IMR-90 (cell line): ENCODE measurements at regions not wholly inside any gene's neighbourhood (a gene's known extent, or its start where the extent isn't known, plus 50 kb on each side); places are given as distances from the start of the nearest gene placed in this dataset.

Experiments used
- ATAC-seq: fragments of 200-7000 bp; cut with Tn5 transposase; 2 replicates; pipeline ENCODE4 v1.9.1; 2020; ENCODE audit warnings: low read depth, mild to moderate bottlenecking, moderate library complexity
- BruUV-seq: library from RNA; stranded (reverse); fragments of 400-500 nt; replicated peaks from 2 replicates; lab custom pipeline; 2021; lab: Mats Ljungman, UMichigan
- CTCF ChIA-PET: fragments of 300-600 bp; formaldehyde crosslinking; extraction: SDS; loops from one replicate; lab custom pipeline; 2021; ENCODE audit warnings: antibody characterized with exemption; lab: Yijun Ruan, JAX
- POLR2A ChIA-PET: fragments of 300-600 bp; sonication (Branson Sonifier 250); formaldehyde crosslinking; loops from one replicate; lab custom pipeline; 2022; ENCODE audit warnings: antibody characterized with exemption; ENCODE audit not compliant: unreplicated experiment; lab: Charles Lee
- DNase-seq: peaks from one replicate; pipeline ENCODE4 v3.0.0; 2013
- H2AFZ ChIP-seq: replicated peaks from 2 replicates; pipeline ENCODE3; 2013; ENCODE audit warnings: low read length, mild to moderate bottlenecking; ENCODE audit not compliant: poor library complexity
- H2AK5ac ChIP-seq: 2 replicates; pipeline ENCODE4 v1.6.1; 2013; ENCODE audit warnings: low read depth, low read length, inconsistent platforms
- H2AK9ac ChIP-seq: replicated peaks from 2 replicates; pipeline ENCODE3; 2013; ENCODE audit warnings: mild to moderate bottlenecking, low read depth, low read length, moderate library complexity; ENCODE audit not compliant: poor library complexity
- H2BK120ac ChIP-seq: 2 replicates; pipeline ENCODE4 v1.6.1; 2013; ENCODE audit warnings: low read depth, low read length, inconsistent platforms
- H2BK15ac ChIP-seq: 3 replicates; pipeline ENCODE4 v1.6.1; 2013; ENCODE audit warnings: low read depth, low read length, inconsistent platforms
- H2BK20ac ChIP-seq: 2 replicates; pipeline ENCODE4 v1.6.1; 2013; ENCODE audit warnings: low read depth, mild to moderate bottlenecking, inconsistent platforms, low read length, moderate library complexity
- H2BK5ac ChIP-seq: 2 replicates; pipeline ENCODE4 v1.6.1; 2013; ENCODE audit warnings: mild to moderate bottlenecking, low read depth, low read length, inconsistent platforms; ENCODE audit not compliant: poor library complexity, severe bottlenecking
- H3K14ac ChIP-seq: replicated peaks from 2 replicates; pipeline ENCODE4 v1.6.1; 2013; ENCODE audit warnings: low read depth, low read length, inconsistent platforms
- H3K18ac ChIP-seq: 2 replicates; pipeline ENCODE4 v1.6.1; 2013; ENCODE audit warnings: low read depth, low read length, control low read depth
- H3K23ac ChIP-seq: 2 replicates; pipeline ENCODE4 v1.6.1; 2013; ENCODE audit warnings: low read depth, low read length, inconsistent platforms
- H3K27ac ChIP-seq: 2 replicates; pipeline ENCODE4 v1.5.1; 2013; ENCODE audit warnings: mild to moderate bottlenecking, control low read depth, low read length; ENCODE audit not compliant: insufficient read depth
- H3K27me3 ChIP-seq: 2 replicates; pipeline ENCODE4 v1.6.1; 2013; ENCODE audit warnings: low read length; ENCODE audit not compliant: control insufficient read depth, insufficient read depth
- H3K36me3 ChIP-seq: 2 replicates; pipeline ENCODE4 v1.6.1; 2013; ENCODE audit warnings: low read length, mixed read lengths; ENCODE audit not compliant: control insufficient read depth, insufficient read depth
- H3K4ac ChIP-seq: 2 replicates; pipeline ENCODE4 v1.6.1; 2013; ENCODE audit warnings: low read depth, low read length, inconsistent platforms
- H3K4me1 ChIP-seq: 2 replicates; pipeline ENCODE4 v1.6.1; 2013; ENCODE audit warnings: low read length, mixed read lengths; ENCODE audit not compliant: control insufficient read depth, insufficient read depth
- H3K4me2 ChIP-seq: 2 replicates; pipeline ENCODE4 v1.6.1; 2013; ENCODE audit warnings: low read depth, mild to moderate bottlenecking, control low read depth, low read length, moderate library complexity
- H3K4me3 ChIP-seq: 2 replicates; pipeline ENCODE4 v1.5.1; 2013; ENCODE audit warnings: low read depth, mild to moderate bottlenecking, control low read depth, low read length, moderate library complexity; ENCODE audit not compliant: insufficient read depth
- H3K56ac ChIP-seq: 2 replicates; pipeline ENCODE4 v1.6.1; 2013; ENCODE audit warnings: low read length, inconsistent platforms; ENCODE audit not compliant: insufficient read depth; ENCODE audit errors: extremely low read depth
- H3K79me1 ChIP-seq, 2 experiments: 2 replicates each; pipeline ENCODE4 v1.6.1; 2013; ENCODE audit warnings: low read length in 2 of 2, inconsistent platforms in 1 of 2, low read depth in 1 of 2
- H3K9ac ChIP-seq: 2 replicates; pipeline ENCODE4 v1.6.1; 2013; ENCODE audit warnings: low read depth, low read length, control low read depth
- H3K9me1 ChIP-seq: 2 replicates; pipeline ENCODE4 v1.6.1; 2013; ENCODE audit warnings: low read length, inconsistent platforms; ENCODE audit not compliant: insufficient read depth
- H3K9me3 ChIP-seq: 2 replicates; pipeline ENCODE4 v1.6.1; 2013; ENCODE audit warnings: low read length; ENCODE audit not compliant: control insufficient read depth, insufficient read depth
- H4K20me1 ChIP-seq: 2 replicates; pipeline ENCODE4 v1.6.1; 2013; ENCODE audit warnings: low read length, inconsistent platforms; ENCODE audit not compliant: insufficient read depth
- H4K5ac ChIP-seq: 2 replicates; pipeline ENCODE4 v1.6.1; 2013; ENCODE audit warnings: mild to moderate bottlenecking, low read depth, low read length, control low read depth
- H4K8ac ChIP-seq, 2 experiments: 2 replicates each; pipeline ENCODE4 v1.6.1; 2013; ENCODE audit warnings: low read depth in 2 of 2, low read length in 2 of 2, control low read depth in 1 of 2, inconsistent platforms in 1 of 2
- H4K91ac ChIP-seq: 2 replicates; pipeline ENCODE4 v1.6.1; 2013; ENCODE audit warnings: low read depth, low read length, inconsistent platforms; ENCODE audit not compliant: insufficient read depth
- BHLHE40 ChIP-seq: fragments of 150-350 bp; IDR thresholded peaks from 2 replicates; pipeline ENCODE4 v1.6.1; 2016; ENCODE audit warnings: mild to moderate bottlenecking, low read depth, low read length
- ELK1 ChIP-seq: fragments of 150-350 bp; IDR thresholded peaks from 2 replicates; pipeline ENCODE4 v1.6.1; 2016; ENCODE audit warnings: low read depth, mild to moderate bottlenecking, low read length, moderate library complexity, borderline replicate concordance
- FOS ChIP-seq: fragments of 150-350 bp; IDR thresholded peaks from 2 replicates; pipeline ENCODE4 v1.6.1; 2016; ENCODE audit warnings: low read depth, low read length
- MAFK ChIP-seq: IDR thresholded peaks from 2 replicates; pipeline ENCODE4 v1.6.1; 2012; ENCODE audit warnings: low read depth, low read length, improper control_type of control experiment
- POLR2A ChIP-seq: IDR thresholded peaks from 2 replicates; pipeline ENCODE4 v1.6.1; 2012; ENCODE audit warnings: mild to moderate bottlenecking, low read depth, low read length
- RAD21 ChIP-seq: IDR thresholded peaks from 2 replicates; pipeline ENCODE4 v1.6.1; 2012; ENCODE audit warnings: low read length, improper control_type of control experiment
- RCOR1 ChIP-seq: IDR thresholded peaks from 2 replicates; pipeline ENCODE4 v1.6.1; 2012; ENCODE audit warnings: mild to moderate bottlenecking, low read length, improper control_type of control experiment; ENCODE audit not compliant: insufficient replicate concordance
- SMC3 ChIP-seq: fragments of 150-350 bp; IDR thresholded peaks from 2 replicates; pipeline ENCODE4 v1.6.1; 2016; ENCODE audit warnings: low read depth, mild to moderate bottlenecking, antibody characterized with exemption, low read length, moderate library complexity
- WGBS, 2 experiments: methylation state at CpG; one replicate each; pipeline versions ENCODE4 v1.1.5 to v1.1.7; 2013; ENCODE audit warnings: missing lambda C conversion rate in 2 of 2; ENCODE audit not compliant: insufficient read length in 1 of 2; ENCODE audit errors: extremely low coverage in 2 of 2; 5-methylcytosine and 5-hydroxymethylcytosine counted together
- dilution Hi-C: fragments of 300-500 bp; cut with HindIII; formaldehyde crosslinking; loops from one replicate; pipeline ENCODE4 v1.14.3; 2018; ENCODE audit warnings: low sequenced_read_pairs; ENCODE audit not compliant: unreplicated experiment
- in situ Hi-C: fragments of 300-500 bp; cut with MboI; formaldehyde crosslinking; loops from 3 replicates; pipeline ENCODE4 v1.14.3; 2019; ENCODE audit warnings: low sequenced_read_pairs, inconsistent platforms, mixed read lengths
- intact Hi-C: fragments of 100-400 bp; cut with micrococcal nuclease; formaldehyde crosslinking; loops from 2 replicates; pipeline ENCODE4 v1.10.0; 2022
- TF ChIP-seq, protein P1 (sequence below): conservative IDR thresholded peaks from 2 replicates; pipeline ENCODE4 v1.5.1; 2012; ENCODE audit warnings: mild to moderate bottlenecking, low read depth, low read length, improper control_type of control experiment
- TF ChIP-seq, protein P2 (sequence below): fragments of 150-350 bp; IDR thresholded peaks from 2 replicates; pipeline ENCODE4 v1.6.1; 2017; ENCODE audit warnings: mild to moderate bottlenecking, antibody characterized with exemption, low read length, low read depth

GRCh38 chr5:3656803-3657202 lies 61.2 kb downstream of the IRX1 start:
- Histone ChIP-seq H2BK15ac (no peak overlapping the region), H3K56ac (no peak overlapping the region), H2BK5ac (no peak overlapping the region), H2AK9ac (no peak overlapping the region), H4K8ac (no peak overlapping the region), H2BK120ac (no peak overlapping the region), H3K9ac (no peak overlapping the region), H3K4ac (no peak overlapping the region), H2AFZ (no peak overlapping the region), H2BK20ac (no peak overlapping the region), H4K20me1 (no peaks in the 10 kb centered on the region), H3K27me3 (no peaks in the 10 kb centered on the region), H3K9me1 (no peaks in the 10 kb centered on the region), H4K91ac (no peak overlapping the region), H3K27ac (no peak overlapping the region), H3K9me3 (peaks cover 33% of the 10 kb centered on the region), H3K4me3 (no peak overlapping the region), H3K4me1 (no peaks in the 10 kb centered on the region), H3K23ac (no peak overlapping the region), H4K5ac (no peak overlapping the region), H3K14ac (no peak overlapping the region), H3K79me1 (no peaks in the 10 kb centered on the region), H3K36me3 (no peaks in the 10 kb centered on the region), H3K18ac (no peak overlapping the region), H3K4me2 (no peak overlapping the region), H2AK5ac (no peak overlapping the region)
- in situ Hi-C loops: no loop called here
- no peak for DNase-seq
- intact Hi-C loops: no loop called here
- CTCF ChIA-PET: no interaction called here
- no TSS peak for BruUV-seq
- POLR2A ChIA-PET: no interaction called here
- TF ChIP-seq, protein P1, sequence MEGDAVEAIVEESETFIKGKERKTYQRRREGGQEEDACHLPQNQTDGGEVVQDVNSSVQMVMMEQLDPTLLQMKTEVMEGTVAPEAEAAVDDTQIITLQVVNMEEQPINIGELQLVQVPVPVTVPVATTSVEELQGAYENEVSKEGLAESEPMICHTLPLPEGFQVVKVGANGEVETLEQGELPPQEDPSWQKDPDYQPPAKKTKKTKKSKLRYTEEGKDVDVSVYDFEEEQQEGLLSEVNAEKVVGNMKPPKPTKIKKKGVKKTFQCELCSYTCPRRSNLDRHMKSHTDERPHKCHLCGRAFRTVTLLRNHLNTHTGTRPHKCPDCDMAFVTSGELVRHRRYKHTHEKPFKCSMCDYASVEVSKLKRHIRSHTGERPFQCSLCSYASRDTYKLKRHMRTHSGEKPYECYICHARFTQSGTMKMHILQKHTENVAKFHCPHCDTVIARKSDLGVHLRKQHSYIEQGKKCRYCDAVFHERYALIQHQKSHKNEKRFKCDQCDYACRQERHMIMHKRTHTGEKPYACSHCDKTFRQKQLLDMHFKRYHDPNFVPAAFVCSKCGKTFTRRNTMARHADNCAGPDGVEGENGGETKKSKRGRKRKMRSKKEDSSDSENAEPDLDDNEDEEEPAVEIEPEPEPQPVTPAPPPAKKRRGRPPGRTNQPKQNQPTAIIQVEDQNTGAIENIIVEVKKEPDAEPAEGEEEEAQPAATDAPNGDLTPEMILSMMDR: no peak
- TF ChIP-seq BHLHE40: no peak
- no peak for TF ChIP-seq FOS
- no peak for TF ChIP-seq SMC3
- TF ChIP-seq, protein P2, sequence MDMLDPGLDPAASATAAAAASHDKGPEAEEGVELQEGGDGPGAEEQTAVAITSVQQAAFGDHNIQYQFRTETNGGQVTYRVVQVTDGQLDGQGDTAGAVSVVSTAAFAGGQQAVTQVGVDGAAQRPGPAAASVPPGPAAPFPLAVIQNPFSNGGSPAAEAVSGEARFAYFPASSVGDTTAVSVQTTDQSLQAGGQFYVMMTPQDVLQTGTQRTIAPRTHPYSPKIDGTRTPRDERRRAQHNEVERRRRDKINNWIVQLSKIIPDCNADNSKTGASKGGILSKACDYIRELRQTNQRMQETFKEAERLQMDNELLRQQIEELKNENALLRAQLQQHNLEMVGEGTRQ: no peak
- no peak for TF ChIP-seq ELK1
- no peak for TF ChIP-seq RAD21
- TF ChIP-seq RCOR1: no peak
- TF ChIP-seq POLR2A: no peak
- TF ChIP-seq MAFK: no peak
- dilution Hi-C loops: no loop called here
- no peak for ATAC-seq
- WGBS, 2 experiments: 0% methylated on average over 1 of the region's 7 CpGs; no CpG with 5 or more reads in 1 of the 2 experiments
